GM23338 (cell line): ENCODE measurements at regions not wholly inside any gene's neighbourhood (a gene's known extent, or its start where the extent isn't known, plus 50 kb on each side); places are given as distances from the start of the nearest gene placed in this dataset.

Source experiments
- ATAC-seq: fragments of 200-7000 bp; cut with Tn5 transposase; 3 replicates; pipeline ENCODE4 v1.9.1; 2020
- DNase-seq: peaks from one replicate; pipeline ENCODE4 v3.0.0-alpha.2; 2015; ENCODE audit warnings: low spot score
- H2AFZ ChIP-seq: fragments of 200-600 bp; sonication (generic); 2 replicates; pipeline ENCODE4 v1.8.0; 2016; ENCODE audit warnings: antibody characterized with exemption, mild to moderate bottlenecking, moderate library complexity
- H3F3A ChIP-seq: fragments of 200-600 bp; sonication (generic); replicated peaks from 2 replicates; pipeline ENCODE4 v1.8.0; 2017; ENCODE audit warnings: antibody characterized with exemption, mixed run types, low read depth
- H3K27ac ChIP-seq: fragments of 200-600 bp; sonication (generic); 2 replicates; pipeline ENCODE4 v1.6.1; 2016; ENCODE audit warnings: low read depth
- H3K27me3 ChIP-seq: fragments of 200-600 bp; sonication (generic); 2 replicates; pipeline ENCODE4 v1.8.0; 2016; ENCODE audit warnings: mild to moderate bottlenecking, mixed run types, moderate library complexity; ENCODE audit not compliant: insufficient read depth
- H3K36me3 ChIP-seq: fragments of 200-600 bp; sonication (generic); 2 replicates; pipeline ENCODE4 v1.8.0; 2016; ENCODE audit warnings: mild to moderate bottlenecking; ENCODE audit not compliant: insufficient read depth
- H3K4me1 ChIP-seq: fragments of 200-600 bp; sonication (generic); 2 replicates; pipeline ENCODE4 v1.8.0; 2016; ENCODE audit warnings: mild to moderate bottlenecking, moderate library complexity; ENCODE audit not compliant: insufficient read depth
- H3K4me2 ChIP-seq: fragments of 200-600 bp; sonication (generic); 2 replicates; pipeline ENCODE4 v1.7.1; 2017; ENCODE audit warnings: mixed run types
- H3K4me3 ChIP-seq: fragments of 200-600 bp; sonication (generic); 2 replicates; pipeline ENCODE4 v1.6.1; 2016; ENCODE audit warnings: mixed run types
- H3K79me2 ChIP-seq: fragments of 200-600 bp; sonication (generic); replicated peaks from 2 replicates; pipeline ENCODE4 v1.8.0; 2017; ENCODE audit warnings: mild to moderate bottlenecking; ENCODE audit not compliant: insufficient read depth
- H3K9me2 ChIP-seq: fragments of 200-600 bp; sonication (generic); 2 replicates; pipeline ENCODE4 v1.8.0; 2017; ENCODE audit not compliant: insufficient read depth
- H4K20me1 ChIP-seq: fragments of 200-600 bp; sonication (generic); replicated peaks from 2 replicates; pipeline ENCODE4 v1.8.0; 2017; ENCODE audit warnings: mild to moderate bottlenecking; ENCODE audit not compliant: insufficient read depth
- H3K27ac Mint-ChIP-seq: 2 replicates; pipeline ENCODE4 v1.8.0; 2020; ENCODE audit warnings: inconsistent platforms, mild to moderate bottlenecking, moderate library complexity, mixed read lengths
- H3K27me3 Mint-ChIP-seq: 3 replicates; pipeline ENCODE4 v1.8.0; 2022; ENCODE audit warnings: low read depth, mild to moderate bottlenecking, moderate library complexity, mixed read lengths, inconsistent platforms; ENCODE audit not compliant: insufficient read depth, poor library complexity
- H3K36me3 Mint-ChIP-seq: 3 replicates; pipeline ENCODE4 v1.8.0; 2021; ENCODE audit warnings: low read depth, mild to moderate bottlenecking, inconsistent platforms, moderate library complexity, mixed read lengths
- H3K4me1 Mint-ChIP-seq: 3 replicates; pipeline ENCODE4 v1.8.0; 2020; ENCODE audit warnings: mild to moderate bottlenecking, inconsistent platforms, mixed read lengths
- H3K4me3 Mint-ChIP-seq: 3 replicates; pipeline ENCODE4 v1.8.0; 2021; ENCODE audit warnings: moderate library complexity, mild to moderate bottlenecking, inconsistent platforms, mixed read lengths
- H3K9me3 Mint-ChIP-seq: 3 replicates; pipeline ENCODE4 v1.8.0; 2020; ENCODE audit warnings: moderate library complexity, mild to moderate bottlenecking, inconsistent platforms, mixed read lengths
- ETS1 ChIP-seq: IDR thresholded peaks from 2 replicates; pipeline ENCODE4 v1.6.1; 2016; ENCODE audit warnings: antibody characterized with exemption
- EZH2 ChIP-seq: fragments of 200-600 bp; sonication (generic); IDR thresholded peaks from one replicate; pipeline ENCODE4 v1.8.0; 2017; ENCODE audit warnings: antibody characterized with exemption, mild to moderate bottlenecking, low read depth; ENCODE audit not compliant: unreplicated experiment
- EZH2phosphoT487 ChIP-seq: fragments of 200-600 bp; sonication (generic); IDR thresholded peaks from one replicate; pipeline ENCODE4 v1.8.1; 2018; ENCODE audit warnings: antibody characterized with exemption; ENCODE audit not compliant: unreplicated experiment
- JUNB ChIP-seq: IDR thresholded peaks from one replicate; pipeline ENCODE4 v1.6.1; 2016; ENCODE audit warnings: antibody characterized with exemption; ENCODE audit not compliant: unreplicated experiment
- NANOG ChIP-seq: IDR thresholded peaks from 2 replicates; pipeline ENCODE4 v1.6.1; 2016; ENCODE audit warnings: antibody characterized with exemption, borderline replicate concordance
- REST ChIP-seq: IDR thresholded peaks from one replicate; pipeline ENCODE4 v1.6.1; 2018; ENCODE audit warnings: antibody characterized with exemption; ENCODE audit not compliant: unreplicated experiment
- ZNF114 ChIP-seq: fragments of 250-450 bp; sonication (Bioruptor Pico); IDR thresholded peaks from 2 replicates; pipeline ENCODE4 v1.5.0; 2020; ENCODE audit warnings: mild to moderate bottlenecking, moderate library complexity

GRCh38 chr13:99797691-99798090, 173.9 kb downstream of the ZIC5 start:
- no peaks in the 10 kb centered on the region for H3K9me3 Mint-ChIP-seq
- H3K27me3 Mint-ChIP-seq = peaks cover 3% of the 10 kb centered on the region
- Histone ChIP-seq H3K27me3 (no peaks in the 10 kb centered on the region), H3K4me1 (peaks cover 60% of the 10 kb centered on the region), H3K79me2 (no peaks in the 10 kb centered on the region), H2AFZ (no peak overlapping the region), H4K20me1 (no peaks in the 10 kb centered on the region), H3K4me2 (peak overlapping the region; percentile 31), H3F3A (no peaks in the 10 kb centered on the region), H3K27ac (peak overlapping the region; percentile 46; the same call in 1 of the 2 replicates), H3K36me3 (no peaks in the 10 kb centered on the region), H3K9me2 (peaks cover 10% of the 10 kb centered on the region), H3K4me3 (0 out of 2 replicates have a peak overlapping the region, but pooled peaks have one; percentile 11)
- H3K27ac Mint-ChIP-seq = peak overlapping the region; percentile 63
- peak; percentile 59 for TF ChIP-seq NANOG
- TF ChIP-seq EZH2phosphoT487 = no peak
- TF ChIP-seq REST = peak; percentile 13
- ATAC-seq (peak; percentile 65), DNase-seq (peak; percentile 39)
- no peaks in the 10 kb centered on the region for H3K36me3 Mint-ChIP-seq
- peaks cover 44% of the 10 kb centered on the region for H3K4me1 Mint-ChIP-seq
- H3K4me3 Mint-ChIP-seq = peak overlapping the region; percentile 8; the same call in 1 of the 3 replicates

GRCh38 chr13:99796175-99796819, 175.3 kb downstream of the ZIC5 start:
- Mint-ChIP-seq H3K36me3 (no peaks in the 10 kb centered on the region), H3K27ac (no peak overlapping the region), H3K9me3 (no peaks in the 10 kb centered on the region), H3K4me3 (no peak overlapping the region), H3K4me1 (peaks cover 54% of the 10 kb centered on the region), H3K27me3 (peaks cover 3% of the 10 kb centered on the region)
- Histone ChIP-seq H3K27me3 (no peaks in the 10 kb centered on the region), H3K79me2 (no peaks in the 10 kb centered on the region), H3K4me1 (peaks cover 72% of the 10 kb centered on the region), H3K4me3 (no peak overlapping the region), H3K27ac (no peak overlapping the region), H3F3A (0 out of 2 replicates have a peak, but pooled peaks cover 3% of the 10 kb centered on the region), H3K9me2 (peaks cover 10% of the 10 kb centered on the region), H2AFZ (no peak overlapping the region), H4K20me1 (no peaks in the 10 kb centered on the region), H3K36me3 (no peaks in the 10 kb centered on the region), H3K4me2 (no peak overlapping the region)
- DNase-seq (peak; percentile 94), ATAC-seq (peak; percentile 49)
- no peak for TF ChIP-seq EZH2
- no peak for TF ChIP-seq JUNB
- TF ChIP-seq REST = peak; percentile 86
- TF ChIP-seq ZNF114 (CRISPR knock-in tag) = peak; percentile 68; the same call in 1 of the 2 replicates
- TF ChIP-seq ETS1 = no peak
